Hypothalamus (tissue), 51 donors: ENCODE measurements at regions not wholly inside any gene's neighbourhood (a gene's known extent, or its start where the extent isn't known, plus 50 kb on each side); places are given as distances from the start of the nearest gene placed in this dataset.

Experiments used
- DNase-seq, 51 donors: peaks; one replicate each; lab custom pipeline; 2025; lab: John Stamatoyannopoulos, UW

DNA sequence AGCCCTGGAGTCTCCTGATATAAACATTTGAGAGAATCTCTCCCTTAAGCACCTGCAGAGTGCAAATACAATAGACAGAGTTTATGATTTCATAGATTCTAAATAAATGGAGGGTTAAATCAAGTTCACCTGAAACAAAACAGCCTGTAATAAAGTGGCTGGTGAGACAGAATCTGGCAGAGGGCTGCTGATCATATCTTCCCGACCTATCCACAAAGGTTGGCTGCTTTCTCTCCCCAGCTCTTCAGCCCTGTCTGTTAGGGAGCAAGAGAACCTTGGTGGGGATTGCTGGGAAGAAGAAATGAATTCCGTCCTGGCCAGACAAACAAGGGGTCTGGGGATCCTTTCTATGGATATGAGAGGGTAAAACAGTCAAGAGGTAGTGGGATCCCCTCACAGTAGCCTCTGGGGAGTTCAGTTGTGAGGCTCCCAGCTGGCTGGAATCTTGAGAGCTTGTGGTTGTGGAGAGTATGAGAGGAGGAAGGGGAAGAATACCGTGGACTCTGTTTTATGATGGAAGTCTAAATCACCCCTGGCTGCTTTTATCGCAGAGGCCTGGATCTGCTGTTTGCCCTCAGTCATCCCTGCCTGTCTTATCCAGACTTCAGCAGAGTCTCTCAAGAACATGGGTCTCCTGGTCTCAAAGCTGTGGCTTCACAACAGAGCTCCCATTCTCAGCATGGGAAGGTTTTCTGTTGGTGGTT is 451.3 kb downstream of the NTRK3 start:
- DNase-seq, result no peak

DNA sequence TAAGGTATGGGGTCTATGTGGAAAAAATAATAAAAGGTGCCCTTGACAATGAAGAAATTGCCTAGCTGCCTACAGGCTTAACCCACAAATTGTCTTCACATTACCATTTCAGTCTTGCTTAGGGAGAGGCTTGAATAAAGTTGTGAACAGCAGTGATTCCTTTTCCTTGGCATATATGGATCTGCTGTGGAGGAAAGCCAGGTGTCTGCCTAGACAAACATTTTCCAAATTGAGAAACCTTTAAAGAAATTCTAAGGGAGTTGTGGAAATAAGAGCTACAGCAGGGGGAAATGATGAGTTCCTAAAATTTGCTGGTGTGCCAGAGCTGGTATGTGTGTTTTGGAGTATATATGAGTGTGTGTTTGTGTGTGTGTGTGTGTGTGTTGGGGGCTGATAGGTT is 452.1 kb downstream of the NTRK3 start:
- no peak for DNase-seq

DNA sequence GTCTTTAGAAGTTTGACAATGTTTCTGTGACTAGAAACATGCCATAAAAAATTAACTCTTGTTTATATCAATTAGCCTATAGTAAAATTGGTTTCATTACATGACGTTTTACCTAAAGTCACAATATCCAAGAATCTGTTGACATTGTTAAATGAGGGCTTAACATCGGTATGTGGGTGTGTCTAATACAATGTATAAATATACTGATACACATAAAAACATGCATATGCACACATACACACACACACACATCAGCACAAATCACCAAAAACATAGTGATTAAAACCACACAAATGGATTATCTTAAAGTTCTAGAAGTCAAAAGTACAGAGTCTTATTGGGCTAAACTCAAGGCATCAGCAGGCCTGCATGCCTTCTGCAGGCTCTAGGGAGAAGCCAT is 456.7 kb downstream of the NTRK3 start:
- DNase-seq, result no peak

DNA sequence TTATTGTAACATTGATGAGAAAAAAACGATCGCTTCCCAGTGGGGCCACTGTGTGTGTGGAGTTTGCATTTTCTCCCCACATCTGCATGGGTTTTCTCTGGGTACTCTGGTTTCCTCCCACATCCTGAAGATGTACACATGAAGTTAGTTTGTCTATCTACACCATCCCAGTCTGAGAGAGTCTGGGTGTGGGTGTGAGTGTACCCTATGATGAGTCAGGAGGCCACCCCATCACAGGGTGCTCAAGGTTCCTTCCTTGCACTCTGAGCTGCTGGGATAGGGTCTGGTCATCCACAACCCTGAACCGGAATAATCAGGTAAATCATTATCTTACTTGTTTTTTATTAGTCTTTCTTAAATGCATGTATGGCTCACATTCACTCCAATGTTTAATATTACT is 457.1 kb downstream of the NTRK3 start:
- no peak for DNase-seq

DNA sequence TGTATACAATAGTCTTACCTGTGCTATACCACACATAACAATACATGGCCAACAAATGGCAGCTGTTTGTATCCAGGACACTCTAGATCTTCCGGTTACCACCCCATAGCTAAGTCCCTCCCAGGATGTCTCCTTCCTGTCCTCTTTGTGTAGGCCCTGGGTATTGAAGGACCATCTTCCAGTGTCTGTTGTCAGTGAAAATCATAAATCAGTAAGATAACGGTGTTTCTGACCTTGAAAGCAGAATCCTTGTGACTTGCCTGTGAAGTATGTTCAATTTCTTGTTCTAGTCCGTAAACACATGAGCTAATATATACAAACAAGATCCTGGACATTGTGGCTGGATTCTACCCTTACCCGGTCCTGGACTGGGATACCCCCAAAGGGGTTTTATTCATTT is 462.8 kb downstream of the NTRK3 start:
- DNase-seq, result no peak

DNA sequence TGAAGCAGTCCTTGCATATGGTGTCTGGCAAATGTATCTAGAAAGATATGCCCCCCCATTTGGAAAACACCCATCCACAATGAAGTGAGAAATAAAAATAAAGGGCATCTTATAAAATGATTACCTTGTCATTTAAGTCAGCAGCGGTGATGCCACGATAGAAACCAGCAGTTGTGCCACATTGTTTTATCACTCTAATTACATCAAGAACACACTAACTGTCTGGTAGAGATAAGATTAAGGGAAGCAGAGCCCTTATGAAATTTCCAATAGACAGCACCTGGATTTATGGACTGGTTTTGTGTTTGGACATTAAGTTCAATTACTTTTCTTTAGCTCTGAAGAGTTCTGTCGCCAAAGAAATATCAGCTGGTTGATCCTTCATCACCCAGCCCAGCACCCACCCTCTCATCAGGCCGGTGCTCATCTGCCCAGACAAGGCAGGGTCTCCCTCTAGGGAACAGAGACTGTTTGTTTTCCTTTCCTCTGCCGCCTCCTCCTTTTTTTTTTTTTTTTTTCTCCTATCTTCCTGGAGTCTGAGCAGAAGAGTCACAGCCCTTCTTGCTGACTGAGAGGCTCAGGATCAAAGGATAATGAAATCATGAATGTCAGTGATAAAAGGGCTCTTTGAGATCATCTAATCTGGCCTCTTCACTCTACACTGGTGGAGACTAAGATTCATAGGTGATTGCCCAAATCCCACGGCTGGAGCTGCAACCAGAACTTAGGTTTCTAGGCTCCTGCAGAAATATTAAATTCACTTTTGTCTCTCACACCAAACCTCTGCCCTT is 464.1 kb downstream of the NTRK3 start:
- no peak for DNase-seq

DNA sequence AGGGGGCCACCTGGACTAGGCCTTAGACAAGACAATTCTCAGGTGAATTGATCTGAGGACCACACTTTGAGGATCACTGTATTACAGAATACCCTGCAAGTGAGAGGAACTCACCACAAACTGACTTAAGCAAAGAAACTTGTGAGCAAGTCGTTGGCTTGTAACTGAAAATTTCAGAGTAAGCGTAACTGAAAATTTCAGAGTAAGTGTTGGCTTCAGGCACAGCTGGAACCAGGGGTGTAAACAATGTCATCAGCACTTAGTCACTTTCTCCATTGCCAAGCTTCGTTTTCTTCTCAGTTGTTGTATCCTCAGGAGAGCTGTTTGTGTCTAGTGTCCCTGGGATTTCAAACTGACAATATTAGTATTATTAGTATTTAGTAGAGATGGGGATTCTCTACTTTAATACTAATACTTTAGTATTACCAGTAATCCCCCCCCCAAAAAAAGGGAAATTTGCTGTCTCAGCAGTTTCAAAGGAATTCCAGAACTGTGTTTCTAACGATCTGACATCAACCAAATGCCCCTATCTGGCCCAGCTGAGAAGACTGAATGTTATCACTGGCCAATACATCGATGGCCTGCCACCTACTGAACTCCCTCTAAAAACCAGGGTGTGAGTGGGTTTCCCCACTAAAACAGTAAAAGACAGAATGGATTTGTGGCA is 474.4 kb downstream of the NTRK3 start:
- no peak for DNase-seq

DNA sequence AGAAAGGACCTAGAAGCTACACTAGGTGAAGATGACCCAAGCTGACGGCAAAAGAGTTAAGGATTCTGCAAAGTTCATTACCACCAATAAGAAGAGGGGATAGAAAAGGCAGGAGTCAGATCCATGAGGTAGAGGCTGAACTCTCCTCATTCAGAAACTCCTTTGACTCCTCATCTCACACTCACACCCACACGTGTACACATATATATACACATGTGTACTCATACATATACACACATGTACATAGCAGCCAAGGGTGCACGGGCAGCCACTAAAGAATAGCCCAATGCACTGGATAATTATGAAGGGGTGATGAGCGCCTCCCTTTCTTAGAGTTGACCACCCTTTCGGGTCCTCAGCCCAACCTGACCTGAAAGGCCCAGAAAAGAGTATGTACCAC is 476.8 kb downstream of the NTRK3 start:
- no peak for DNase-seq

DNA sequence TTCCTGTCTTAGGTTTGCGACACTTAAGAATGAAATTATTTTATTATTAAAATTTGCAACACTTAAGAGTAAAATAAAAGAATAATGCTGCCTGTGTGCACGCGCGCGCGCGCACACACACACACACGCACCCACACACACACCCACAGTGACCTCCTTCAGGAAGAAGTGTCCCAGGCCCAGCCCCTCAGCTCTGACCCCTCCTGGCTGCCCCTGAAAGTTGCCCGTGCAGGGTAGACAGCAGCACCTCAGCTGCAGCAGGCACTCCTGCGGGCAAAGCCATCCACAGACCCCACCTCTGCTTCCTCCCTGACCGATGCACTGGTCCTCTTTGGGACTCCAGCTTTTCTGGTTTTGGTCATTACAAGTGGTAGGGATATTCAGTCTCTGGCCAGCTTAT is 478.2 kb downstream of the NTRK3 start:
- DNase-seq, result no peak

DNA sequence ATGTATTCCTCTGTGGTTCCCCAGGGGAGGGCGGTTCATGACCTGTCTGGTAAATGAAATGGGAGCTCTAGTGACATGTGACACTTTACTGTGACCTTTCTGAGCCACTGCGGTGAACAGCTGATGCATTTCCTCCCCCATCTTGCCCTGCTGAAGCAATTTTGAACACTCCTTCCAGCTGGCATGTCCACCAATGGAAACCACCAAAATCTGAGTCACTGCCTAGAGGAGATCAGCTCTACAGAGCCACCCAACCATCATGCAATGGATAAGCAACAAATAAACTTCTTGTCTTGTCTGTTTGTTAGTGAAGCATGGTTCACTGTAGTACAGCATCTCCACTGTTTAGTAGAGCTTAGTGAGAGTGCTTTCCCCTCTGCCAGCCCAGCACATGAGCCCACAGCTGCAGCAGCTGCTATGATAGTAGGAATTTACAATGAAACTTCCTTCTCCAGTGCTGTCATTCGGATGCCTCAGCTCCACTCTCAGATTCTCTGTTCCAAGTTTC is 479.4 kb downstream of the NTRK3 start:
- peak in 9 of 51 donors; percentile 1 to 39 (median 9) for DNase-seq

DNA sequence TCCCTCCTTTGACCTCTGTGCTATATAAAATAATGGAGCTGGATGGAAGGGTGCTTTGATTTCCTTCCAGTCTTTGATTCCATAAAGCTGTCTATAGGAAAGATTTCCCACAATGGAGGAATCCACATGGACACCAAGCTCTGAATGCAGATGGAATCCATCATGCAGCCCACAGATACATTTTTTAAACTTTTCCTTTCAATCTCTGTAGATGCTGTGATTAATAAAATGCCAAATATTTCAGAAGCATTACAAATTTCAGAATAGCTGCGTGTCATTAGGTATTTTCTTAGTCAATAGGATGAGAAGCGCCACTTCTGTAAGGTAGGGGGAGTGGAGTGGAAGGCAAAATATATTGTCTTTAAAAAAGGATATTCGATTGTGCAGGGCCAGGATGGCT is 489.0 kb downstream of the NTRK3 start:
- DNase-seq, result no peak

DNA sequence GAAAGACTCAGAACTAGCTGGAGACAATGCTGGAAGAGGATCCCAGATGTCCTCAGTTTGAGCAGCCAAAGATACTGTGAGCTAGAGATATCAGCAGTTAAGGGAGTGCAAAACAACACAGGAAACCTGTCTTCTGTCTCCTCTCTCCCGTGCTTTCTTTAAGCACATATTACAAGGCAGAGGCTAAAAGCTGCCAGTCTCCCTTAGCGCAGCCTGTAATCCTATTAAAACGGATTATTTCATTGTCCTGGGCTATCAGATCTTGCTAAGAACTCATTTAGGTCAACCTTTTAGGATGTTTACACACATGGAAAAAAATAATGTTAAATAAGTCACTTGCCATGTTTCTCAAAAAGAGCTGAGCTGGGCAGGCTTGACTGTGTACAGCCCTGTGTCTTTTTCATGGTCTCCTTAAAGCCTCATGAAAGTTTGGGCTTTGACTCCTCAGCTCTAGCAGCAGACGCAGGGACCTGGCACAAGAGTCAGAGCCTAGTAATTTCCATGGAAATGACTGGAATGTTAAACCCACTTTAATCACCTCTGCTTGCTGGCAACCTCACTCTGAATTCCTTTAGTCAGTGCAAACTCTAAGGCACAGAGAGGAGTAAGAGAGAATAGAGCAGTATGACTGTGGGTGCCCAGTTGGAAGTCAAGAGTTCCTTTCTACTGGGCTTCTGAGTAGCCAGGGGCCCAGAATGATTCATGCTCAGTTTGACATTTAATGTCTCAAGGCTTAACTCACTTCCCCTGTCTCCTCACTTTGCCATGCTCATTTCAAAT is 491.9 kb downstream of the NTRK3 start:
- peak in 1 of 51 donors; percentile 10 for DNase-seq

DNA sequence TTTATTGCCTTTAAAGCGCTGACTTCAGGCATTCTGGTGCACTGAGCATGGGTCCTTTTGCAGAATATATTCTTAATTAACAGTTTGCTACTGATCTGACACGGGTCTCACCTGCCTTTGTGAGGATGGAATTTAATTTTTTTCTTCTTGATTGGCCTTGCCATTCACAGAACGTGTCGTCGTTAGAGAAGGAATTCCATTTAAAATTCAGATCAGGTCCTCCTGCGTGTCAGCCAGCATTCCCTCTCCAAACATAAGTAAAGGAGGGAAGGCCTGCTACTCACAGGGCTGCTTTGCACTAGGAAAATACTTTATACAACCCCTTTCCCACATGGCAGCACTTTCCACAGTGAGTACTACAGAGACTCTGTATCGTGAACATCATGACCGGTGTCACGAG is 492.7 kb downstream of the NTRK3 start:
- DNase-seq, result no peak

DNA sequence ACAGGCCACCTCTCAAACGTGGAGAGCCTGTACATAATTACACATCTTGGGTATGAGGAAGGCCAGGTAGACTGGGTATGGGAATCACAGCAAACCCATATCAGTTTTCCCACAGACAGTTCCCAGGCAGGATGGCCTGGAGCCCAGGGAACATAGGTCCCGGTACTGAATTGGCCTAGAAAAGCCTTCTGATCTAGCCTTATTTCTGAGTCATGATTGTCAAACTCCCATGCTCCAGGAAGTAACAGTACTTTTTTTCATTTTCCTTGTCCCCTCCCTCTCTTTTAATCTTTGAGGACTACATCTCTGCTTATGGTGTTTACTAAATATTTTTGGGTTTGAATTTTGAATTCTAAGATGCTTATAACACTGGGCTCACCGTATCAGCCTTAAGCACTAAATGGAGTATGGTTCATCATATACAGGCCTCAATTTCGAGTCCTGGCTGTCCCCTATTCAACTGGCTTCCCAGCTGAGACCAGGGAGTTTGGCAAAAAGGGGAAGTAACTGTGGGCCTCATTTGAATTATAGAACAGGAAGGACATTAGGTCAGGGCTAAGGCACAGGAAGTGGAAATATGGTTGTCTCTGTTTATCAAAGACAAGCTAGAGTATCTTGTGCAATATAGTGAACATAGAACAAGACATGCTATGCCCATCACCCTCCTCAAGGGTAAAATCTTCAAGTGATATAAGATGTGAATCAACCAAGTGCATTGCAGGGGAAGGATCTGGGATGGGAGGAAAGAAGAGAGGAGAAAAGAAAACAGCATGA is 494.6 kb downstream of the NTRK3 start:
- DNase-seq, result no peak

DNA sequence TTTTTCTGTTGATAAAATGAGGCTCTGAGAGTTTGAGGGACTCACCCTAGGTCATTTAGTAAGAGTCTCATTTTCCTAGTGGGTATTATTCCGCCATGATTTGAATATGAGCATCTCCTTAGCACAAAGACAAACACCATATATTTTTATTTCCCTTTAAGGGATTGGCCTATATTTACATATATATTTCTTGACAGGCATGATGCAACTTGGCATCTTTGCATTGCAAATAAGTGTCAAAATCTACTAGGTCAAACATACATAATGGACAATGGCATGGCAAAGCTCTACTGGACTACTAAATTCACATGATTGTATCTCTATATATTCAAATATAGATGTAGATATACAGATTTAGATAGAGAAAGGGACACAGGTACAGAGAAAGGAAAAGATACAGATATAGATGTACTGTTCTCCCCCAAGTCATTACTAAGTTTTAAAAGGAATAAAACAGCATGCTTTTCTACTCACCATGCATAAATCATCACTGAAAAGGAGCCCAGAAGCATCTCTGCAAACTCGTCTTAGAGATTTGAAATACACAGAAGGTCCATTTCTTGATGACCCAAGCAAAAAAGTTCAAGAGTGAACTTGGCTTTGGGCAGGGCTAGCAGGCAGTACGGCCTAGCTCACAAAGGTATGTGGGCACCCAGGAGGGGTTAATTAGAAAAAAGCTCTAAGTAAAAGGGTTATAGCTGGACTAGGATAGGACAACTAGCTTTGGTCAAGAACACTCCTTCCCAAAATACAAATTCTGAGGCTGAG is 495.8 kb downstream of the NTRK3 start:
- DNase-seq, result no peak

DNA sequence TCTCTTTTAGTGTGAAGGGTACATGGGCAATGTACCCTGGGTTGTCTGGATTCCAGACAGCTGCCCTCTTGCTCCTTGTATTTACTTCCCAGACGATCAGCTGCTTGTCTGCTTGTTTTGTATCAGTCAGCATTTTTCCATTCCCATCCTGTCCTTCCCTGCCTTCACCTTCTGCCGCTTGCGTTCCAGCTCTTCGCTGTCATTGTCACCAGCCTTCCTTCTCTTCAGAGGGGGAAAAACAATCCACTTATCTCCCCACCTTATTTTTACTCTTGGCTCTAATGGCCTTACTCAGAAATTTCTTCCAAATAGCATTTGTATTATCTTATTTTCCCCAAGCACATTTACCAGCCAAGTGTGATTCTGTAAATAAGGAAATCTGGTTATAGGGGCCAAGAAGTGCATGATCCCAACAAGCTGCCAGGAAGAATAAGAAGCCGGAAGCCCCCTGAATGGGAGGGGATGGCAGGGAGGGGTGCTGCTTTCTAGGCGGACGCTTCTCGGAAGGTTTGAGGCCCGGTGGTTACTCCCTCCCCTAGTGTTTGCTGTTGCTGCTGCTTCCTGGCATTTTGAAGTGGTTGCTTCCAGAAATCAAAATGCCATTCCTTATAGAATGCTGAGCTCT is 497.6 kb downstream of the NTRK3 start:
- DNase-seq, result no peak

DNA sequence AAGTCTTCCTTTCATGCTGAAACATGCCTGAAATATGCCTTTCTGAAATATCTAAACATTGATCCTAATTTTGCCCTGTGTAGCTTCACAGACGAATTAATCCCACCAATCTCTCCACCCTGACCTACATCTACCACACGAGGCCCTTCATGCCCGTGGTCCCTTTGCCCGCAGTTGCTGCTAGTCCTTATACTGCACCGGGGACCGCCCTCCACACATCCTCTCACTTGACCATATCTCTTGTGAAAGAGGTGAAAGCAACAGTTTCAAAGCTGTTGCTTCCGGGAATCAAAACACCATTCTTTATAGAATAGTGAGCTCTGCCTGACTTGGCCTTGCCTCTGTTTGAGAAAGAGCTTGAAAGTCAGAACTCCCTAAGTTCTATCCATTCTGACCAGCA is 499.5 kb downstream of the NTRK3 start:
- DNase-seq, result no peak

DNA sequence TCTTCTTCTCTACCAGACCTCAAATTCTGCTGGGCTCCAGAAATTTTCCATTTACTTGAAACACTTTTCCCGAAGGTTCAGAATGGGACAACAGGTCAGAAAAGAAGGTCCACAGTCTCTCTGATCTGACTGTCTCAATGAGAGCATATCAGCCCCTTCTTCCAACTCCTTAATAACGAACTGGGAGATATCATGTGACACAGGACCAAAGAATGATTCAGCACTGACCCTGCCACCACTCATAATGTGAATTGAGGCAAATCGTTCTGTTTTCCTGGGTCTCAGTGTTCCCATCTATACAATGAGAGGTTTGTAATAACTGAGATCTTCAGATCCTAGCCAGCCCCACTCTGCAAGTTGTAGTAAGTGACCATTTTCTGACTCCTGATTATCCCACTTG is 500.5 kb downstream of the NTRK3 start:
- DNase-seq, result no peak

DNA sequence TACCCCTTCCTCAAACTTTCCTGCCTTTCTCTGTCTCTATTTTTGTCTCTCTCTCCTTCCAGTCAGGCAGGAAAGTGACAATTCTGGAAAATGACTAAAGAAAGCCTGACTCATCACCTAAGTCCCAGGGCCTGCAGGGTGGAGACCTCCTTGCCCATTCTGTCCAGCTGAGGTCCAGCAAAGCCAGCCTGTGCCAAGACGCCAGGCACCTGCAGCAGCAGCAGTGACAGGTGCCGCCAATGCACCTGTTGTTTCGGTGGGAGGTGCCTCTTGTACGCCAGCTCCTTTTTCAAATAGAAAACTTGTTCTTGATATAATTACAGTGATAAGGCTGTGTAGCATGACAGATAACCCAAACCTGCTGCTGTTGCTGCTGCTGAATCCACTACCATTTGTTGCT is 501.3 kb downstream of the NTRK3 start:
- no peak for DNase-seq
